ENCODE measurements at regions not wholly inside any gene's neighbourhood (a gene's known extent, or its start where the extent isn't known, plus 50 kb on each side); places are given as distances from the start of the nearest gene placed in this dataset.
A peak's percentile ranks its signal among the peaks of the same experiment; 100 is the strongest.

GRCh38 chr6:43878823-43879495 is 108.9 kb downstream of the VEGFA start:
- no peak overlapping the region for H3K4me3 ChIP-seq (ENCODE audit: low read length)
- TF ChIP-seq CTCF (conservative IDR thresholded peaks at IDR 0.05; ENCODE audit: low read length), result no peak
- DNase-seq (ENCODE audit: low read depth), result peak; percentile 25

GRCh38 chr6:43878127-43878634 is 108.2 kb downstream of the VEGFA start:
- TF ChIP-seq CTCF (conservative IDR thresholded peaks at IDR 0.05; ENCODE audit: low read length), result no peak
- H3K4me3 ChIP-seq (ENCODE audit: low read length), result no peak overlapping the region
- DNase-seq (ENCODE audit: low read depth), result no peak

GRCh38 chr6:43877463-43878126 is 107.6 kb downstream of the VEGFA start:
- no peak for TF ChIP-seq CTCF (conservative IDR thresholded peaks at IDR 0.05; ENCODE audit: low read length)
- DNase-seq (ENCODE audit: low read depth), result no peak
- H3K4me3 ChIP-seq (ENCODE audit: low read length), result no peak overlapping the region

- no peak for TF ChIP-seq CTCF (conservative IDR thresholded peaks at IDR 0.05; ENCODE audit: low read length)
- DNase-seq (ENCODE audit: low read depth), result no peak
- H3K4me3 ChIP-seq (ENCODE audit: low read length), result no peak overlapping the region
These were observed 107.0 kb downstream of the VEGFA start for GRCh38 chr6:43877036-43877435.

- TF ChIP-seq CTCF (conservative IDR thresholded peaks at IDR 0.05; ENCODE audit: low read length), result no peak
- no peak for DNase-seq (ENCODE audit: low read depth)
These were observed 106.6 kb downstream of the VEGFA start for GRCh38 chr6:43876602-43877001.

GRCh38 chr6:43875849-43876572 is 106.0 kb downstream of the VEGFA start:
- no peak overlapping the region for H3K4me3 ChIP-seq (ENCODE audit: low read length)
- DNase-seq (ENCODE audit: low read depth), result no peak
- no peak for TF ChIP-seq CTCF (conservative IDR thresholded peaks at IDR 0.05; ENCODE audit: low read length)

More at GRCh38 chr6:43876602-43877001, 106.6 kb downstream of the VEGFA start:
- no peak overlapping the region for H3K4me3 ChIP-seq (ENCODE audit: low read length)

Data from AG10803 (cell line).